ENCODE measurements at regions not wholly inside any gene's neighbourhood (a gene's known extent, or its start where the extent isn't known, plus 50 kb on each side); places are given as distances from the start of the nearest gene placed in this dataset.

- ATAC-seq (ENCODE audit: insufficient read depth, low read depth) (no peak), DNase-seq (no peak)
- H3K4me2 ChIP-seq (ENCODE audit: insufficient read depth, low read length): no peak overlapping the region
- no peaks in the 10 kb centered on the region for H3K9me3 ChIP-seq (ENCODE audit: insufficient read depth, low read length, severe bottlenecking)
- no peak overlapping the region for H3K4me3 ChIP-seq (ENCODE audit: low read depth in 1 of 2, low read length in 2 of 2)
- no peak overlapping the region for H2AFZ ChIP-seq (ENCODE audit: low read depth, low read length)
- H3K27ac ChIP-seq (ENCODE audit: low read length): no peak overlapping the region
- peaks cover 69% of the 10 kb centered on the region for H3K27me3 ChIP-seq (ENCODE audit: insufficient read depth, low read length, poor library complexity)
- H4K20me1 ChIP-seq (ENCODE audit: insufficient read depth, low read length): peaks cover 52% of the 10 kb centered on the region
- H3K4me1 ChIP-seq (ENCODE audit: insufficient read depth, low read length): peaks cover 22% of the 10 kb centered on the region
- H3K36me3 ChIP-seq (ENCODE audit: insufficient read depth, low read length): no peaks in the 10 kb centered on the region
- H3K79me2 ChIP-seq (ENCODE audit: insufficient read depth, low read length): no peaks in the 10 kb centered on the region
- no peak for TF ChIP-seq CTCF (IDR thresholded peaks at IDR 0.05; ENCODE audit: borderline replicate concordance, extremely low read depth, low read length, poor library complexity, severe bottlenecking)
- no peak for TF ChIP-seq EZH2 (IDR thresholded peaks at IDR 0.05; ENCODE audit: borderline replicate concordance, low read depth, low read length, severe bottlenecking)
- H3K9ac ChIP-seq (ENCODE audit: low read depth, low read length): no peak overlapping the region
These were observed 117.2 kb upstream of the DIO3 start for GRCh38 chr14:101444116-101444515.

- H3K36me3 ChIP-seq (ENCODE audit: insufficient read depth, low read length): no peaks in the 10 kb centered on the region
- H3K27me3 ChIP-seq (ENCODE audit: insufficient read depth, low read length, poor library complexity): peaks cover 69% of the 10 kb centered on the region
- no peak overlapping the region for H3K9ac ChIP-seq (ENCODE audit: low read depth, low read length)
- TF ChIP-seq EZH2 (IDR thresholded peaks at IDR 0.05; ENCODE audit: borderline replicate concordance, low read depth, low read length, severe bottlenecking) (no peak), CTCF (IDR thresholded peaks at IDR 0.05; ENCODE audit: borderline replicate concordance, extremely low read depth, low read length, poor library complexity, severe bottlenecking) (no peak)
- H3K27ac ChIP-seq (ENCODE audit: low read length): no peak overlapping the region
- H3K4me3 ChIP-seq (ENCODE audit: low read depth in 1 of 2, low read length in 2 of 2): no peak overlapping the region
- DNase-seq (no peak), ATAC-seq (ENCODE audit: insufficient read depth, low read depth) (no peak)
- H4K20me1 ChIP-seq (ENCODE audit: insufficient read depth, low read length): peaks cover 46% of the 10 kb centered on the region
- no peak overlapping the region for H2AFZ ChIP-seq (ENCODE audit: low read depth, low read length)
- H3K79me2 ChIP-seq (ENCODE audit: insufficient read depth, low read length): no peaks in the 10 kb centered on the region
- H3K4me2 ChIP-seq (ENCODE audit: insufficient read depth, low read length): no peak overlapping the region
- no peaks in the 10 kb centered on the region for H3K9me3 ChIP-seq (ENCODE audit: insufficient read depth, low read length, severe bottlenecking)
- H3K4me1 ChIP-seq (ENCODE audit: insufficient read depth, low read length): peaks cover 22% of the 10 kb centered on the region
These were observed 116.0 kb upstream of the DIO3 start for GRCh38 chr14:101445278-101445677.

GRCh38 chr14:101446387-101446969, 114.8 kb upstream of the DIO3 start:
- Histone ChIP-seq H3K27ac (ENCODE audit: low read length) (no peak overlapping the region), H3K27me3 (ENCODE audit: insufficient read depth, low read length, poor library complexity) (peaks cover 69% of the 10 kb centered on the region), H3K4me2 (ENCODE audit: insufficient read depth, low read length) (no peak overlapping the region), H3K4me1 (ENCODE audit: insufficient read depth, low read length) (peaks cover 22% of the 10 kb centered on the region), H2AFZ (ENCODE audit: low read depth, low read length) (no peak overlapping the region), H4K20me1 (ENCODE audit: insufficient read depth, low read length) (peaks cover 41% of the 10 kb centered on the region), H3K9me3 (ENCODE audit: insufficient read depth, low read length, severe bottlenecking) (no peaks in the 10 kb centered on the region), H3K36me3 (ENCODE audit: insufficient read depth, low read length) (no peaks in the 10 kb centered on the region), H3K79me2 (ENCODE audit: insufficient read depth, low read length) (no peaks in the 10 kb centered on the region), H3K9ac (ENCODE audit: low read depth, low read length) (no peak overlapping the region), H3K4me3 (ENCODE audit: low read depth in 1 of 2, low read length in 2 of 2) (no peak overlapping the region)
- peak; percentile 53 for TF ChIP-seq EZH2 (IDR thresholded peaks at IDR 0.05; ENCODE audit: borderline replicate concordance, low read depth, low read length, severe bottlenecking)
- no peak for TF ChIP-seq CTCF (IDR thresholded peaks at IDR 0.05; ENCODE audit: borderline replicate concordance, extremely low read depth, low read length, poor library complexity, severe bottlenecking)
- ATAC-seq (ENCODE audit: insufficient read depth, low read depth) (no peak), DNase-seq (peak; percentile 20)
